A549 (cell line): ENCODE measurements at regions not wholly inside any gene's neighbourhood (a gene's known extent, or its start where the extent isn't known, plus 50 kb on each side); places are given as distances from the start of the nearest gene placed in this dataset.

ENCODE experiments used
- ATAC-seq, 2 experiments: fragments of 200-7000 bp in 1 of 2; fragments of >200 bp in 1 of 2; cut with Nextera tagmentation in 1 of 2; cut with Tn5 transposase in 1 of 2; 3 replicates each; pipeline versions ENCODE4 v1.8.0 to v1.9.1; 2018 to 2020; ENCODE audit warnings: mild to moderate bottlenecking in 1 of 2, moderate library complexity in 1 of 2
- CTCF ChIA-PET: fragments of 300-600 bp; sonication (Branson Sonifier 250); formaldehyde crosslinking; extraction: SDS; loops from one replicate; lab custom pipeline; 2021; ENCODE audit warnings: antibody characterized with exemption, inconsistent platforms; lab: Yijun Ruan, JAX
- POLR2A ChIA-PET: fragments of 350-600 bp; formaldehyde crosslinking; extraction: SDS; loops from one replicate; lab custom pipeline; 2021; ENCODE audit warnings: antibody characterized with exemption, inconsistent platforms; lab: Yijun Ruan, JAX
- DNase-seq, 2 experiments: peaks; one replicate each; pipeline versions ENCODE4 v3.0.0 to v3.0.0-alpha.2; 2011 to 2016; ENCODE audit warnings: low read depth in 1 of 2, low spot score in 1 of 2
- FAIRE-seq: peaks from 2 replicates; lab custom pipeline; 2011; peaks lifted over from hg19 to GRCh38; lab: Jason Lieb, UNC
- H3K27ac ChIP-seq, 2 experiments: fragments of >200 bp; sonication (Bioruptor Twin); formaldehyde crosslinking; 3 replicates each; pipeline ENCODE4 v1.5.1; 2016 to 2017
- H3K4me1 ChIP-seq: fragments of >200 bp; sonication (Bioruptor Twin); formaldehyde crosslinking; 3 replicates; pipeline ENCODE4 v1.6.1; 2016
- H3K4me2 ChIP-seq: fragments of >200 bp; sonication (Bioruptor Twin); formaldehyde crosslinking; 3 replicates; pipeline ENCODE4 v1.6.1; 2016
- H3K4me3 ChIP-seq: fragments of >200 bp; sonication (Bioruptor Twin); formaldehyde crosslinking; 3 replicates; pipeline ENCODE4 v1.5.1; 2016
- H3K9me3 ChIP-seq: fragments of >200 bp; sonication (Bioruptor Twin); formaldehyde crosslinking; 3 replicates; pipeline ENCODE4 v1.6.1; 2016
- CBX2 ChIP-seq: fragments of 200-600 bp; sonication (generic); IDR thresholded peaks from 2 replicates; pipeline ENCODE4 v1.6.1; 2016; ENCODE audit warnings: low read depth, mild to moderate bottlenecking, borderline replicate concordance
- CBX8 ChIP-seq: fragments of 200-600 bp; sonication (generic); IDR thresholded peaks from 2 replicates; pipeline ENCODE4 v1.6.1; 2016
- CHD2 ChIP-seq: fragments of 150-350 bp; IDR thresholded peaks from 2 replicates; pipeline ENCODE4 v1.6.1; 2014; ENCODE audit warnings: low read length; ENCODE audit not compliant: partially characterized antibody
- EHF ChIP-seq: fragments of 250-450 bp; sonication (Bioruptor Pico); IDR thresholded peaks from 2 replicates; pipeline ENCODE4 v1.5.0; 2020; ENCODE audit warnings: mild to moderate bottlenecking
- EHMT2 ChIP-seq: fragments of 200-600 bp; sonication (generic); IDR thresholded peaks from 2 replicates; pipeline ENCODE4 v1.6.1; 2016; ENCODE audit warnings: antibody characterized with exemption, low read depth, mild to moderate bottlenecking, moderate library complexity
- FOSB ChIP-seq: fragments of 250-450 bp; sonication (Bioruptor Pico); IDR thresholded peaks from 2 replicates; pipeline ENCODE4 v1.5.0; 2020; ENCODE audit warnings: mild to moderate bottlenecking, moderate library complexity
- FOSL2 ChIP-seq, 2 experiments: fragments of 450-650 bp in 1 of 2; fragments of >200 bp in 1 of 2; sonication (Bioruptor Twin) in 1 of 2; formaldehyde crosslinking; IDR thresholded peaks; 2 replicates each; pipeline versions ENCODE4 v1.5.0 to v1.6.1; 2016 to 2020; ENCODE audit warnings: mild to moderate bottlenecking in 1 of 2, moderate library complexity in 1 of 2
- FOXS1 ChIP-seq: fragments of 250-450 bp; sonication (Bioruptor Pico); IDR thresholded peaks from 2 replicates; pipeline ENCODE4 v1.5.0; 2020; ENCODE audit warnings: mild to moderate bottlenecking, moderate library complexity
- GATA3 ChIP-seq: IDR thresholded peaks from 2 replicates; pipeline ENCODE4 v1.6.1; 2012; ENCODE audit warnings: borderline replicate concordance
- HDAC2 ChIP-seq: fragments of 200-600 bp; sonication (generic); IDR thresholded peaks from 2 replicates; pipeline ENCODE4 v1.6.1; 2016
- HMGXB4 ChIP-seq: fragments of 250-450 bp; sonication (Bioruptor Pico); IDR thresholded peaks from 2 replicates; pipeline ENCODE4 v1.5.0; 2021; ENCODE audit warnings: mild to moderate bottlenecking, moderate library complexity, borderline replicate concordance
- HOXB5 ChIP-seq: fragments of 250-450 bp; sonication (Bioruptor Pico); IDR thresholded peaks from 2 replicates; pipeline ENCODE4 v1.5.0; 2020; ENCODE audit warnings: mild to moderate bottlenecking, moderate library complexity
- JUN ChIP-seq, 2 experiments: fragments of >200 bp; sonication (Bioruptor Twin); formaldehyde crosslinking; IDR thresholded peaks; 2 replicates in 1 of 2; 3 replicates in 1 of 2; pipeline ENCODE4 v1.6.1; 2016 to 2017
- JUNB ChIP-seq: fragments of >200 bp; sonication (Bioruptor Twin); formaldehyde crosslinking; IDR thresholded peaks from 2 replicates; pipeline ENCODE4 v1.6.1; 2016
- KDM1A ChIP-seq: fragments of 200-600 bp; sonication (generic); IDR thresholded peaks from 2 replicates; pipeline ENCODE4 v1.6.1; 2016; ENCODE audit warnings: low read depth, mild to moderate bottlenecking
- KDM5A ChIP-seq: fragments of 200-600 bp; sonication (generic); IDR thresholded peaks from 2 replicates; pipeline ENCODE4 v1.6.1; 2016; ENCODE audit warnings: antibody characterized with exemption, mild to moderate bottlenecking
- MAFK ChIP-seq: fragments of 450-650 bp; IDR thresholded peaks from 2 replicates; pipeline ENCODE4 v1.6.1; 2014; ENCODE audit not compliant: partially characterized antibody
- MAX ChIP-seq: IDR thresholded peaks from 2 replicates; pipeline ENCODE4 v1.6.1; 2012
- NPAS2 ChIP-seq: fragments of 250-450 bp; sonication (Bioruptor Pico); IDR thresholded peaks from 2 replicates; pipeline ENCODE4 v1.8.0; 2022; ENCODE audit warnings: mild to moderate bottlenecking, moderate library complexity, borderline replicate concordance
- PHF8 ChIP-seq: fragments of 200-600 bp; sonication (generic); IDR thresholded peaks from 2 replicates; pipeline ENCODE4 v1.6.1; 2016; ENCODE audit warnings: low read depth, mild to moderate bottlenecking, antibody characterized with exemption, moderate library complexity, borderline replicate concordance
- TP53 ChIP-seq: fragments of 250-450 bp; sonication (Bioruptor Pico); IDR thresholded peaks from 2 replicates; pipeline ENCODE4 v1.5.0; 2021; ENCODE audit warnings: mild to moderate bottlenecking, moderate library complexity
- ZC3H11A ChIP-seq: fragments of 450-650 bp; IDR thresholded peaks from 2 replicates; pipeline ENCODE4 v1.6.1; 2014; ENCODE audit warnings: antibody characterized with exemption, mild to moderate bottlenecking
- ZFP36 ChIP-seq: fragments of 450-650 bp; IDR thresholded peaks from 2 replicates; pipeline ENCODE4 v1.6.1; 2014; ENCODE audit warnings: borderline replicate concordance; ENCODE audit not compliant: partially characterized antibody
- ZSCAN20 ChIP-seq: fragments of 250-450 bp; sonication (Bioruptor Pico); IDR thresholded peaks from 2 replicates; pipeline ENCODE4 v1.8.0; 2022; ENCODE audit warnings: mild to moderate bottlenecking, moderate library complexity
- WGBS: methylation state at CpG from one replicate; pipeline ENCODE4 v1.1.6; 2017; ENCODE audit errors: missing lambda C conversion rate; 5-methylcytosine and 5-hydroxymethylcytosine counted together
- TF ChIP-seq, protein P1 (sequence below): fragments of >200 bp; sonication (Bioruptor Twin); formaldehyde crosslinking; IDR thresholded peaks from 2 replicates; pipeline ENCODE4 v1.6.1; 2016
- TF ChIP-seq, protein P2 (sequence below): fragments of 150-350 bp; IDR thresholded peaks from 2 replicates; pipeline ENCODE4 v1.6.1; 2014; ENCODE audit warnings: low read depth, mild to moderate bottlenecking, low read length
- TF ChIP-seq, protein P3 (sequence below): fragments of >200 bp; sonication (Bioruptor Twin); formaldehyde crosslinking; IDR thresholded peaks from 3 replicates; pipeline ENCODE4 v1.5.1; 2016

DNA sequence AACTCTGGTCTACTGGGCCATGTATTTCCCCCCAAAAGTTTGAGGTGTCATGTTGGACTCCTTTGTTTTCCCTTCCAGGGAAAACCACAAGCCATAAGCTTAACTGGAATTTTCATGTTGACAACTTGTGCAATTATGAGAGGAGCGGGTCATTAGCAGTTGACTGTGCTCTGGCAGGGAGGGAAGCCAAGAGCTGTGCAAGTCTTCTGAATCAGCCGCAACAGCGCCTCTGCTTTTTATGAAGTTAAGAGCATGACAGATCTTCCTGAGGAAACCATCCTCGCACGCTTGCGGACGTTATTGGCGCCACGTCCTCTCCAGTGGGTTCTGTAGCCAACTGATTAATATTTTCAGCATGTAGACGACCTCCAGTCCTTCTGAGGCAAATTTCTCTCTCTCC is 148.7 kb upstream of the MKI67 start:
- no peak for FAIRE-seq
- TF ChIP-seq ZSCAN20 (CRISPR knock-in tag) (no peak), JUNB (no peak), FOXS1 (no peak), CHD2 (no peak), TP53 (no peak), ZFP36 (no peak), CBX8 (no peak), HMGXB4 (CRISPR knock-in tag) (no peak), JUN (IDR thresholded peaks at IDR 0.05) (no peak), KDM5A (no peak), ZC3H11A (no peak)
- TF ChIP-seq, protein P1, sequence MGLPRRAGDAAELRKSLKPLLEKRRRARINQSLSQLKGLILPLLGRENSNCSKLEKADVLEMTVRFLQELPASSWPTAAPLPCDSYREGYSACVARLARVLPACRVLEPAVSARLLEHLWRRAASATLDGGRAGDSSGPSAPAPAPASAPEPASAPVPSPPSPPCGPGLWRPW: no peak
- TF ChIP-seq, protein P2, sequence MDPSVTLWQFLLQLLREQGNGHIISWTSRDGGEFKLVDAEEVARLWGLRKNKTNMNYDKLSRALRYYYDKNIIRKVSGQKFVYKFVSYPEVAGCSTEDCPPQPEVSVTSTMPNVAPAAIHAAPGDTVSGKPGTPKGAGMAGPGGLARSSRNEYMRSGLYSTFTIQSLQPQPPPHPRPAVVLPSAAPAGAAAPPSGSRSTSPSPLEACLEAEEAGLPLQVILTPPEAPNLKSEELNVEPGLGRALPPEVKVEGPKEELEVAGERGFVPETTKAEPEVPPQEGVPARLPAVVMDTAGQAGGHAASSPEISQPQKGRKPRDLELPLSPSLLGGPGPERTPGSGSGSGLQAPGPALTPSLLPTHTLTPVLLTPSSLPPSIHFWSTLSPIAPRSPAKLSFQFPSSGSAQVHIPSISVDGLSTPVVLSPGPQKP: no peak
- DNase-seq: no peak
- no peak overlapping the region for H3K4me3 ChIP-seq
- no peak overlapping the region for H3K4me2 ChIP-seq
- no peaks in the 10 kb centered on the region for H3K9me3 ChIP-seq
- no peak overlapping the region for H3K27ac ChIP-seq
- ATAC-seq: no peak
- POLR2A ChIA-PET: no interaction called here
- H3K4me1 ChIP-seq: no peaks in the 10 kb centered on the region
- 21% methylated on average over 10 of the region's 10 CpGs for WGBS
- CTCF ChIA-PET: interaction anchor here (1.2 to 1.3 kb wide), 2 partner anchors 11 to 65 kb away, joined by 3 to 5 read pairs; no protein-coding TSS in a partner anchor

DNA sequence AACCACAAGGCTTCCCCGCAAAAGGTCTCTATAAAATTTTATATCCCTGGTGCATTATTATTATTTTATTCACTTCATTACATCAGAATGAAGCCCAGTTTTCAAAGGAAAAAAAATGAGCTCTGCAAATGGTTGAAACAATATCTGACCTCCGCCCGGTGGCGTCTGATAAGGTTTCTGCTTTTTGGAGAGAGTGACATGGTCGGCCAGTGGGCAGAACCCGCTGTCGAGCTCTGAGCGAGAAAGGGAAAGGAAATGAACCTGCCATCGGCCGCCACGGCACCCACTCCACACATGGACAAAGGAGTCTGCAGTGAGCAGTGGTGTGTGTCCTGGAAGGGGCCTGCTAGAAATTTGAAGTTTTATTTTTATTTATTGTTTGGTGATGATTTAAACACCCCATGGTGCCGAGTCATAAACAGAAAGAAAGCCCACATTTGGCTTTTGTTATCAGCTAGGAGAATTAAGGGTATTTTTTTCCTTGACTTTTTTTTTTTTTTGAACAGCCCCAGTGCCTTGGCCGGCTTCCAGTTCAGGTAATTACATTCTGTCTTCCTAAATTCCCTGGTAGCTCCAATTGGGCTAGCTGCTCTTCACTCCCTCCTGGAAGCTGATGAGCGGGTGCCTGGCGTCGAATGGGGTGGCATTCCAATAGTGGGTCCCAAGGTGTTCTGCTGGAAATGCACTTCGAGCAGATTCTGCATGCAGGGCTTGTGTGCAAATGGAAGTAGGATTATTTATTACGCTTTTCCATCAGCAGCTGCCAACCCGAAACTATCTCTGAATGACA is 149.4 kb upstream of the MKI67 start:
- Histone ChIP-seq H3K27ac (no peak overlapping the region), H3K4me3 (no peak overlapping the region), H3K4me1 (no peaks in the 10 kb centered on the region), H3K4me2 (no peak overlapping the region), H3K9me3 (no peaks in the 10 kb centered on the region)
- ATAC-seq: no peak
- POLR2A ChIA-PET: no interaction called here
- CTCF ChIA-PET: interaction anchor here (1.3 kb wide), 1 partner anchor 12 kb away, joined by 5 read pairs; no protein-coding TSS in a partner anchor
- DNase-seq: no peak
- WGBS: 45% methylated on average over 19 of the region's 19 CpGs
- no peak for FAIRE-seq
- no peak for TF ChIP-seq EHF
- no peak for TF ChIP-seq EHMT2
- no peak for TF ChIP-seq ZFP36
- TF ChIP-seq PHF8: no peak
- TF ChIP-seq FOSL2 (IDR thresholded peaks at IDR 0.05): no peak
- TF ChIP-seq FOSL2 (CRISPR knock-in tag; IDR thresholded peaks at IDR 0.05): no peak
- TF ChIP-seq MAX: no peak
- TF ChIP-seq ZC3H11A: no peak
- TF ChIP-seq KDM1A: no peak
- TF ChIP-seq NPAS2 (CRISPR knock-in tag): no peak
- TF ChIP-seq GATA3: no peak
- TF ChIP-seq HOXB5 (CRISPR knock-in tag): no peak
- TF ChIP-seq MAFK: no peak
- no peak for TF ChIP-seq TP53
- TF ChIP-seq CBX2: no peak
- no peak for TF ChIP-seq HDAC2
- TF ChIP-seq CHD2: no peak
- TF ChIP-seq, protein P3, sequence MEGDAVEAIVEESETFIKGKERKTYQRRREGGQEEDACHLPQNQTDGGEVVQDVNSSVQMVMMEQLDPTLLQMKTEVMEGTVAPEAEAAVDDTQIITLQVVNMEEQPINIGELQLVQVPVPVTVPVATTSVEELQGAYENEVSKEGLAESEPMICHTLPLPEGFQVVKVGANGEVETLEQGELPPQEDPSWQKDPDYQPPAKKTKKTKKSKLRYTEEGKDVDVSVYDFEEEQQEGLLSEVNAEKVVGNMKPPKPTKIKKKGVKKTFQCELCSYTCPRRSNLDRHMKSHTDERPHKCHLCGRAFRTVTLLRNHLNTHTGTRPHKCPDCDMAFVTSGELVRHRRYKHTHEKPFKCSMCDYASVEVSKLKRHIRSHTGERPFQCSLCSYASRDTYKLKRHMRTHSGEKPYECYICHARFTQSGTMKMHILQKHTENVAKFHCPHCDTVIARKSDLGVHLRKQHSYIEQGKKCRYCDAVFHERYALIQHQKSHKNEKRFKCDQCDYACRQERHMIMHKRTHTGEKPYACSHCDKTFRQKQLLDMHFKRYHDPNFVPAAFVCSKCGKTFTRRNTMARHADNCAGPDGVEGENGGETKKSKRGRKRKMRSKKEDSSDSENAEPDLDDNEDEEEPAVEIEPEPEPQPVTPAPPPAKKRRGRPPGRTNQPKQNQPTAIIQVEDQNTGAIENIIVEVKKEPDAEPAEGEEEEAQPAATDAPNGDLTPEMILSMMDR: no peak
- no peak for TF ChIP-seq ZSCAN20 (CRISPR knock-in tag)
- TF ChIP-seq FOSB (CRISPR knock-in tag): no peak
